Femur (tissue), 1 donor: ENCODE measurements at regions not wholly inside any gene's neighbourhood (a gene's known extent, or its start where the extent isn't known, plus 50 kb on each side); places are given as distances from the start of the nearest gene placed in this dataset.

ENCODE experiments used
- DNase-seq: peaks from one replicate; pipeline ENCODE4 v3.0.0-alpha.2; 2017

- DNase-seq = no peak
Observed at GRCh38 chr5:165779505-165779904, 2274.1 kb downstream of the MAT2B start.

- DNase-seq = no peak
Observed at GRCh38 chr5:165780901-165781300, 2275.5 kb downstream of the MAT2B start.

- DNase-seq = no peak
Observed at GRCh38 chr5:165781738-165782137, 2276.3 kb downstream of the MAT2B start.

GRCh38 chr5:165783024-165783423, 2277.6 kb downstream of the MAT2B start:
- DNase-seq = no peak

- DNase-seq = no peak
Observed at GRCh38 chr5:165786073-165786472, 2280.7 kb downstream of the MAT2B start.

- no peak for DNase-seq
Observed at GRCh38 chr5:165795073-165795472, 2289.7 kb downstream of the MAT2B start.

GRCh38 chr5:165805756-165806155, 2300.3 kb downstream of the MAT2B start:
- DNase-seq = no peak

- DNase-seq = no peak
Observed at GRCh38 chr5:165808335-165808734, 2302.9 kb downstream of the MAT2B start.

- DNase-seq = no peak
Observed at GRCh38 chr5:165809914-165810313, 2304.5 kb downstream of the MAT2B start.

GRCh38 chr5:165829504-165829903, 2324.1 kb downstream of the MAT2B start:
- DNase-seq = no peak

GRCh38 chr5:165834891-165835290, 2329.5 kb downstream of the MAT2B start:
- no peak for DNase-seq

- no peak for DNase-seq
Observed at GRCh38 chr5:165836046-165836445, 2330.6 kb downstream of the MAT2B start.

- no peak for DNase-seq
Observed at GRCh38 chr5:165837286-165837685, 2331.9 kb downstream of the MAT2B start.

GRCh38 chr5:165844571-165844970, 2339.2 kb downstream of the MAT2B start:
- no peak for DNase-seq

- DNase-seq = no peak
Observed at GRCh38 chr5:165858118-165858517, 2352.7 kb downstream of the MAT2B start.

- no peak for DNase-seq
Observed at GRCh38 chr5:165859251-165859650, 2353.8 kb downstream of the MAT2B start.

GRCh38 chr5:165863239-165863638, 2357.8 kb downstream of the MAT2B start:
- DNase-seq = no peak

GRCh38 chr5:165871291-165871690, 2365.9 kb downstream of the MAT2B start:
- DNase-seq = no peak

GRCh38 chr5:165874851-165875250, 2369.4 kb downstream of the MAT2B start:
- no peak for DNase-seq

- no peak for DNase-seq
Observed at GRCh38 chr5:165876538-165876937, 2371.1 kb downstream of the MAT2B start.

GRCh38 chr5:165877475-165877874, 2372.1 kb downstream of the MAT2B start:
- DNase-seq = no peak

- no peak for DNase-seq
Observed at GRCh38 chr5:165881259-165881658, 2375.8 kb downstream of the MAT2B start.

GRCh38 chr5:165882099-165882498, 2376.7 kb downstream of the MAT2B start:
- no peak for DNase-seq

- DNase-seq = no peak
Observed at GRCh38 chr5:165885623-165886350, 2380.4 kb downstream of the MAT2B start.

- DNase-seq = no peak
Observed at GRCh38 chr5:165887147-165887546, 2381.7 kb downstream of the MAT2B start.
